NCI-H748 (cell line): ENCODE measurements at regions not wholly inside any gene's neighbourhood (a gene's known extent, or its start where the extent isn't known, plus 50 kb on each side); places are given as distances from the start of the nearest gene placed in this dataset.

Experiments used
- DNase-seq: peaks from one replicate; lab custom pipeline; 2025; ENCODE audit not compliant: unreplicated experiment; lab: John Stamatoyannopoulos, UW

- no peak for DNase-seq
Measured at GRCh38 chr18:29176681-29177080, 999.8 kb upstream of the CDH2 start.

GRCh38 chr18:29174891-29175290 lies 998.0 kb upstream of the CDH2 start:
- no peak for DNase-seq

- no peak for DNase-seq
Measured at GRCh38 chr18:29172756-29173067, 995.8 kb upstream of the CDH2 start.

GRCh38 chr18:29171892-29172755 lies 995.2 kb upstream of the CDH2 start:
- DNase-seq, result no peak

GRCh38 chr18:29169599-29169998 lies 992.7 kb upstream of the CDH2 start:
- DNase-seq, result no peak

- DNase-seq, result no peak
Measured at GRCh38 chr18:29164993-29165599, 988.2 kb upstream of the CDH2 start.

GRCh38 chr18:29164020-29164706 lies 987.2 kb upstream of the CDH2 start:
- no peak for DNase-seq

- no peak for DNase-seq
Measured at GRCh38 chr18:29163596-29163995, 986.7 kb upstream of the CDH2 start.

- DNase-seq, result no peak
Measured at GRCh38 chr18:29161429-29161828, 984.5 kb upstream of the CDH2 start.

- DNase-seq, result peak; percentile 81
Measured at GRCh38 chr18:29160170-29160569, 983.2 kb upstream of the CDH2 start.

- DNase-seq, result no peak
Measured at GRCh38 chr18:29157905-29158304, 981.0 kb upstream of the CDH2 start.

GRCh38 chr18:29157057-29157780 lies 980.3 kb upstream of the CDH2 start:
- DNase-seq, result no peak

GRCh38 chr18:29156531-29156930 lies 979.6 kb upstream of the CDH2 start:
- DNase-seq, result peak; percentile 30

- DNase-seq, result peak; percentile 36
Measured at GRCh38 chr18:29154758-29155725, 978.1 kb upstream of the CDH2 start.

- no peak for DNase-seq
Measured at GRCh38 chr18:29154196-29154757, 977.3 kb upstream of the CDH2 start.

GRCh38 chr18:29153091-29153490 lies 976.2 kb upstream of the CDH2 start:
- no peak for DNase-seq

- no peak for DNase-seq
Measured at GRCh38 chr18:29147944-29148343, 971.0 kb upstream of the CDH2 start.

- DNase-seq, result no peak
Measured at GRCh38 chr18:29146068-29146467, 969.1 kb upstream of the CDH2 start.

- no peak for DNase-seq
Measured at GRCh38 chr18:29140590-29140989, 963.7 kb upstream of the CDH2 start.
